ENCODE measurements at regions not wholly inside any gene's neighbourhood (a gene's known extent, or its start where the extent isn't known, plus 50 kb on each side); places are given as distances from the start of the nearest gene placed in this dataset.

DNA sequence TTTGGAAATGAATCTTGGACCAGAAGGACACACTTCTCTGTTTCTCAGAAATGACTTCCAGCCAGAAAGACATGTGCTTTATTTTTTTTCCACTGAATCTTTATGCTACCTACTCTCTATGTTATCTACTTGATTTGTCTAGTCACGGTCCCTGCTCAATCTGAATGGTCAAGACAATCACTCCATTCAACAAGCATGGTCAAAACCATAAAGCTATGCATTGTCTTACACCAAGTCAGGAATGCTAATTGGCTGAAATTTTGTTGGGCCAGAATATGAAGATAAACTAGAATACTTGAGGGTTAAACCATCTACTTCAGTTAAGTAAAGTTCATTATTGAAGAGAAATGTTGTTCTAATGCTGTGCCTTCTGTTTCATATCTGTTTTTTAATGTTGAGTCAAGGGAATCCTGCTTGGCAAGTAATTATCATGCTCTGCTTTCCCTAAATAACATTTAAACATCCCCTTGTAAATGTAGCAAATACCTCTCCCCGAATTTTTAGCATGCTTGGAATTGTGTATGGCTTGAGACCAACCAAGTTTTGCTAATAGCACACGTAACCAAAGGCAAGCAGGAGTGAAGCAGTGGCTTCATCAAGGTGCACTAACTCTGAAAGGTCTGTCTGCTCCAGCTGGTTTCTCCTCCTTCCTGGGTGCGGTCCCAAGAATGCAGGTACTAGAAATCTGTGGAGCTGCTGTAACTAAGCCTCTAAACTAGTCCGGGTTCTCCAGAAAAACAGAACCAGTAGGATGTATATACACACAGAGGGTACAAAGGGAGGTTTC, 190.3 kb upstream of the CDYL start:
- intact Hi-C loops (cut with DNase I): no loop called here
- TF ChIP-seq, protein P1, sequence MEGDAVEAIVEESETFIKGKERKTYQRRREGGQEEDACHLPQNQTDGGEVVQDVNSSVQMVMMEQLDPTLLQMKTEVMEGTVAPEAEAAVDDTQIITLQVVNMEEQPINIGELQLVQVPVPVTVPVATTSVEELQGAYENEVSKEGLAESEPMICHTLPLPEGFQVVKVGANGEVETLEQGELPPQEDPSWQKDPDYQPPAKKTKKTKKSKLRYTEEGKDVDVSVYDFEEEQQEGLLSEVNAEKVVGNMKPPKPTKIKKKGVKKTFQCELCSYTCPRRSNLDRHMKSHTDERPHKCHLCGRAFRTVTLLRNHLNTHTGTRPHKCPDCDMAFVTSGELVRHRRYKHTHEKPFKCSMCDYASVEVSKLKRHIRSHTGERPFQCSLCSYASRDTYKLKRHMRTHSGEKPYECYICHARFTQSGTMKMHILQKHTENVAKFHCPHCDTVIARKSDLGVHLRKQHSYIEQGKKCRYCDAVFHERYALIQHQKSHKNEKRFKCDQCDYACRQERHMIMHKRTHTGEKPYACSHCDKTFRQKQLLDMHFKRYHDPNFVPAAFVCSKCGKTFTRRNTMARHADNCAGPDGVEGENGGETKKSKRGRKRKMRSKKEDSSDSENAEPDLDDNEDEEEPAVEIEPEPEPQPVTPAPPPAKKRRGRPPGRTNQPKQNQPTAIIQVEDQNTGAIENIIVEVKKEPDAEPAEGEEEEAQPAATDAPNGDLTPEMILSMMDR (IDR thresholded peaks at IDR 0.05): no peak
- TF ChIP-seq POLR2A (IDR thresholded peaks at IDR 0.05): no peak
- Histone ChIP-seq H3K27ac (no peak overlapping the region), H3K4me1 (replicated peaks in 1 of 2) (peaks cover 0 to 8% of the 10 kb centered on the region in 2 donors), H3K36me3 (replicated peaks in 1 of 2) (no peaks in the 10 kb centered on the region), H3K27me3 (no peaks in the 10 kb centered on the region), H3K4me3 (no peak overlapping the region), H3K9me3 (replicated peaks in 1 of 3) (no peaks in the 10 kb centered on the region)
- WGBS, 4 donors: 84 to 89% (median 86%) methylated on average over 5 of the region's 5 CpGs
- no peak for DNase-seq

DNA sequence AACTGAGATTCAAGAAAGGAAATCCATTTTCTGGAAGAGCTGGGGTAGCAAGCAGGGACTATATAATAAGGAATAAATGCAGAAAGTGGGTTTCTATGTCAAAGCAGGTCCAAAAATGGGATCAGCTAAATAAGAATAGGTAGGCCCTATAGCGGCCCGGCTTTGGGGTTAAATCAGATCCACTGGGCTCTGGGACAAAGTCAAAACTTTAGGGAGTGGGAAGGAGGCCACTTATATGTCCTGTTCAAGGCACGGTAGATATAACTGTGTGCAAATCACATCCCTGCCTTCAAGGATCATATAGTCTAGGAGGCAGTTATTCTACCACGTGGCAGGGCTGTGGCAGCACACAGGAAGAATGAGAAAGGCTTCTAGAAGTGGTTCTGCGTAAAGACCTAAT, 191.4 kb upstream of the CDYL start:
- Histone ChIP-seq H3K36me3 (replicated peaks in 1 of 2) (no peaks in the 10 kb centered on the region), H3K4me3 (no peak overlapping the region), H3K27ac (no peak overlapping the region), H3K27me3 (no peaks in the 10 kb centered on the region), H3K9me3 (replicated peaks in 1 of 3) (no peaks in the 10 kb centered on the region), H3K4me1 (replicated peaks in 1 of 2) (peaks cover 0 to 8% of the 10 kb centered on the region in 2 donors)
- intact Hi-C loops (cut with DNase I): no loop called here
- no peak for TF ChIP-seq POLR2A (IDR thresholded peaks at IDR 0.05)
- TF ChIP-seq, protein P1 (IDR thresholded peaks at IDR 0.05): no peak
- 95 to 97% (median 96%) methylated on average over 5 of the region's 5 CpGs for WGBS, 4 donors
- no peak for DNase-seq

DNA sequence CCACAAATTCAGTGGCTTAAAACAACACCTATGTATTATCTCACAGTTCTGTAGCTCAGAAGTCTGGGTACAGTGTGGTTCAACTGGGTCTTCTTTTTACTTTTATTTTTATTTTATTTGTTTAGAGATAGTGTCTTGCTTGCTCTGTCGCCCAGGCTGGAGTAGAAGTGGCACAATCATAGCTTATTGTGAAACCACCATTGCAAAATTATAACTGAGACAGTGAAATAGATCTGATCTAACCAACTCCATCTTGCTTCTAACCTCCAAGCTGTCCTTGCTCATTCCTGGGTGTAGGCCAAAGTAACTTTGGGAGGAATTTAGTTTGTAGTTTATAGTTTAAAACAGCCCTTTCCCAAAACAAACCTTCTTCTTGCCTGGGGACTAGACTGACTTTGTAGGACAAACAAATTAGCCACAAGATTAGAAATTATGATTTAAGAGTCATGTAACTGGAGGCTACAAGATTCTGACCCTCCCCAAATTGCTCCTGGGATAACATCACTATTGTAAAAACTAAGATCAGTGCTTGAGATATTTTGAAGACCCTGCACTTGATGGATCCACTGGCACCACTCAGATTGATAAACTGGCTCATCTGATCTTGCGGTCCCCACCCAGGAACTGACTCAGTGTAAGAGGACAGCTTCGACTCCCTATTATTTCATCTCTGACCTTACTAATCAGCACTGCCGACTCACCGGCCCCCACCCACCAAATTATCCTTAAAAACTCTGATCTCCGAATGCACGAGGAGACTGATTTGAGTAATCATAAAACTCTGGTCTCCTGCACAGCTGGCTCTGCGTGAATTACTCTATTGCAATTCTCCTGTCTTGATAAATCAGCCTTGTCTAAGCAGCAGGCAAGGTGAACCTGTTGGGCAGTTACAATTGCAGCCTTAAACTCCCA, 193.4 kb upstream of the CDYL start:
- no peaks in the 10 kb centered on the region for H3K36me3 ChIP-seq (replicated peaks in 1 of 2)
- H3K9me3 ChIP-seq (replicated peaks in 1 of 3): no peaks in the 10 kb centered on the region
- peak in 4 of 7 donors; percentile 35 to 47 (median 35) for DNase-seq
- 67 to 69% (median 67%) methylated on average over 8 of the region's 8 CpGs for WGBS, 4 donors
- intact Hi-C loops (cut with DNase I): no loop called here
- H3K27ac ChIP-seq: peak overlapping the region in 1 of 5 donors; percentile 49
- peaks cover 0 to 8% of the 10 kb centered on the region in 2 donors for H3K4me1 ChIP-seq (replicated peaks in 1 of 2)
- TF ChIP-seq, protein P1 (IDR thresholded peaks at IDR 0.05): no peak
- H3K27me3 ChIP-seq: no peaks in the 10 kb centered on the region
- H3K4me3 ChIP-seq: no peak overlapping the region

Data from adrenal gland (tissue), 9 donors.